Testis (tissue), 2 donors: ENCODE measurements at regions not wholly inside any gene's neighbourhood (a gene's known extent, or its start where the extent isn't known, plus 50 kb on each side); places are given as distances from the start of the nearest gene placed in this dataset.

Experiments used
- POLR2A ChIP-seq: fragments of 450-650 bp; IDR thresholded peaks from one replicate; pipeline ENCODE4 v1.6.1; 2017; ENCODE audit warnings: antibody characterized with exemption, mild to moderate bottlenecking, moderate library complexity
- TF ChIP-seq, protein P1 (sequence below), 3 experiments: fragments of 450-650 bp in 2 of 3; fragments of 200-600 bp in 1 of 3; sonication (generic) in 1 of 3; IDR thresholded peaks; one replicate each; pipeline ENCODE4 v1.5.1; 2016 to 2019; ENCODE audit warnings: antibody characterized with exemption in 3 of 3, mild to moderate bottlenecking in 2 of 3, moderate library complexity in 1 of 3

DNA sequence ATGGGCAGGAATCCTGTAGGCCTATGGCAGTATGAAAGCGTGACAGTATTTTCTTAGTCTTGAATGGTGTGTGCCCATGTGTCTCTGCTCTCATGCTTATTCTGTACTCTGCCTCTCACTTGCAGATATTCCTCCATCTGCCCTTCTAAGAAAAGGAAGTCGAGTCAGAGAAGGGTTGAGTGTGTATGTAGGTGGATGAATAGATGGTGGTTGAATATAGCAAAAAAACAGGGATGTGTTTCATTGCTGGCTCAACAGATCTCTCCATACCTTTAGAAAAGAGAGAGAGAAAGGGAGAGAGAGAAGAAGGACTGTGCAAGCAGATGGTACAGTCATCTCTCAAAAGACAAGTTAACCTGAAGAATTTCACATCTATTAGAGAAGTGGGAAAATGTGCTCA lies 381.5 kb downstream of the FBXW7 start:
- TF ChIP-seq, protein P1, sequence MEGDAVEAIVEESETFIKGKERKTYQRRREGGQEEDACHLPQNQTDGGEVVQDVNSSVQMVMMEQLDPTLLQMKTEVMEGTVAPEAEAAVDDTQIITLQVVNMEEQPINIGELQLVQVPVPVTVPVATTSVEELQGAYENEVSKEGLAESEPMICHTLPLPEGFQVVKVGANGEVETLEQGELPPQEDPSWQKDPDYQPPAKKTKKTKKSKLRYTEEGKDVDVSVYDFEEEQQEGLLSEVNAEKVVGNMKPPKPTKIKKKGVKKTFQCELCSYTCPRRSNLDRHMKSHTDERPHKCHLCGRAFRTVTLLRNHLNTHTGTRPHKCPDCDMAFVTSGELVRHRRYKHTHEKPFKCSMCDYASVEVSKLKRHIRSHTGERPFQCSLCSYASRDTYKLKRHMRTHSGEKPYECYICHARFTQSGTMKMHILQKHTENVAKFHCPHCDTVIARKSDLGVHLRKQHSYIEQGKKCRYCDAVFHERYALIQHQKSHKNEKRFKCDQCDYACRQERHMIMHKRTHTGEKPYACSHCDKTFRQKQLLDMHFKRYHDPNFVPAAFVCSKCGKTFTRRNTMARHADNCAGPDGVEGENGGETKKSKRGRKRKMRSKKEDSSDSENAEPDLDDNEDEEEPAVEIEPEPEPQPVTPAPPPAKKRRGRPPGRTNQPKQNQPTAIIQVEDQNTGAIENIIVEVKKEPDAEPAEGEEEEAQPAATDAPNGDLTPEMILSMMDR (IDR thresholded peaks at IDR 0.05) = no peak
- no peak for TF ChIP-seq POLR2A
